ENCODE measurements at regions not wholly inside any gene's neighbourhood (a gene's known extent, or its start where the extent isn't known, plus 50 kb on each side); places are given as distances from the start of the nearest gene placed in this dataset.

GRCh38 chr5:122723606-122724352 is 51.1 kb upstream of the SNX2 start:
- no peak for DNase-seq

Data from CD4-positive, alpha-beta T cell treated with Interleukin-10 for 1 hour (primary cell).